ENCODE measurements at regions not wholly inside any gene's neighbourhood (a gene's known extent, or its start where the extent isn't known, plus 50 kb on each side); places are given as distances from the start of the nearest gene placed in this dataset.
"Not testable (repeated sequence)": the region's sequence is repeated elsewhere in the genome, so short reads cannot be mapped to it uniquely, and the experiment has no call there.

GRCh38 chr5:98391921-98392625 is 381.4 kb upstream of the RGMB start:
- H3K4me3 Mint-ChIP-seq: no peak overlapping the region
- no peaks in the 10 kb centered on the region for H3K4me1 Mint-ChIP-seq (ENCODE audit: low read depth in 2 of 2)
- no peaks in the 10 kb centered on the region for H3K27me3 Mint-ChIP-seq
- DNase-seq: no peak
- H3K36me3 Mint-ChIP-seq (ENCODE audit: insufficient read depth): no peaks in the 10 kb centered on the region
- H3K27ac Mint-ChIP-seq: no peak overlapping the region
- H3K9me3 Mint-ChIP-seq: peaks cover 5 to 8% of the 10 kb centered on the region in 2 donors
- ATAC-seq (replicated peaks): no peak

GRCh38 chr5:98393205-98393604 is 380.3 kb upstream of the RGMB start:
- H3K27me3 Mint-ChIP-seq; DNase-seq; H3K4me3 Mint-ChIP-seq; H3K9me3 Mint-ChIP-seq; H3K27ac Mint-ChIP-seq; H3K4me1 Mint-ChIP-seq (ENCODE audit: low read depth in 2 of 2); ATAC-seq (replicated peaks); H3K36me3 Mint-ChIP-seq (ENCODE audit: insufficient read depth): not testable (repeated sequence)

DNA sequence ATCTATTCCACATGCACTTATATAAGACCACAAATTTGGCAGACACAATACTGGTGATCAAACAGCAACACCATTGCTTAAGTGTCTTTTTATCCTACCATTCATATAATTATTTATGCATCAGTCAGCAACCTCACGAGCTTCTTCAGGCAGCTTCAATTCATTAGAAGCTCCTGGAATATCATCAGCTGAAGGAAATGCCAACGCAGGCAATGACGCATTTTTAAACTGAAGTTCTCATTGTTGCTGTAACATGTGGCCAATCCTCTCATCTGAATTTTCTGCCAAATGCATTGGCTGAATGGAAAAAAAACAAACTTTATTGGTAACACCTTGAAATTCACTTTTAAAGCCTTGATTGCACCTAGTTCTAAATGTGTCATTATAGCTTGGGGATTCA is 376.4 kb upstream of the RGMB start:
- Mint-ChIP-seq H3K36me3 (ENCODE audit: insufficient read depth) (no peaks in the 10 kb centered on the region), H3K27ac (no peak overlapping the region), H3K4me3 (no peak overlapping the region), H3K27me3 (no peaks in the 10 kb centered on the region), H3K9me3 (peaks cover 9 to 15% of the 10 kb centered on the region in 2 donors), H3K4me1 (ENCODE audit: low read depth in 2 of 2) (no peaks in the 10 kb centered on the region)
- DNase-seq (no peak), ATAC-seq (replicated peaks) (no peak)

GRCh38 chr5:98398465-98398864 is 375.0 kb upstream of the RGMB start:
- H3K27me3 Mint-ChIP-seq: no peaks in the 10 kb centered on the region
- ATAC-seq (replicated peaks): no peak
- H3K4me1 Mint-ChIP-seq (ENCODE audit: low read depth in 2 of 2): no peaks in the 10 kb centered on the region
- H3K27ac Mint-ChIP-seq: no peak overlapping the region
- DNase-seq: no peak
- H3K9me3 Mint-ChIP-seq: peaks cover 7% of the 10 kb centered on the region in 2 donors
- H3K36me3 Mint-ChIP-seq (ENCODE audit: insufficient read depth): no peaks in the 10 kb centered on the region
- H3K4me3 Mint-ChIP-seq: no peak overlapping the region

DNA sequence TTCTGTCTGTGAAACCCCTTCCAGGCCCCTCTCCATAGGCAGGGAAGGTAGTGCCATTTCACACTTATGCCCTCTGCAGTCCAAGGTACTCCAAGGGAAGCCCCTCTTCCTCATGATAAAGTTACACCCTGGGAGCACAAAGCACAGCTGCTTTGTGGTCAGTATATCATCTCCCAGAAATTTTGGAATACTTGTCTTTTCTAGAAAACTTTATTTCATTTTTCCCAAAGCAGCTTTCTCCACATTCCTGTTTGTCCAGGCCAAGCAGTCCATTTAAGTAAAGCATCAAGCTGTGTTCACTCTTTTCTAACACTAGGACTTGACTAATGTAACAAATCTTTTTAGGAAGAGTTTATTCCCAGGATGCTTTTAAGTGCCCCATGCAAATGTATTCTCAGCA is 371.8 kb upstream of the RGMB start:
- no peak overlapping the region for H3K27ac Mint-ChIP-seq
- ATAC-seq (replicated peaks): no peak
- no peak for DNase-seq
- H3K36me3 Mint-ChIP-seq (ENCODE audit: insufficient read depth): no peaks in the 10 kb centered on the region
- no peaks in the 10 kb centered on the region for H3K27me3 Mint-ChIP-seq
- H3K4me1 Mint-ChIP-seq (ENCODE audit: low read depth in 2 of 2): no peaks in the 10 kb centered on the region
- H3K4me3 Mint-ChIP-seq: no peak overlapping the region
- H3K9me3 Mint-ChIP-seq: peaks cover 7% of the 10 kb centered on the region in 2 donors

GRCh38 chr5:98402130-98402529 is 371.3 kb upstream of the RGMB start:
- ATAC-seq (replicated peaks) (no peak), DNase-seq (no peak)
- peaks cover 7 to 9% of the 10 kb centered on the region in 2 donors for H3K9me3 Mint-ChIP-seq
- no peak overlapping the region for H3K4me3 Mint-ChIP-seq
- H3K27me3 Mint-ChIP-seq: no peaks in the 10 kb centered on the region
- H3K36me3 Mint-ChIP-seq (ENCODE audit: insufficient read depth): no peaks in the 10 kb centered on the region
- H3K4me1 Mint-ChIP-seq (ENCODE audit: low read depth in 2 of 2): no peaks in the 10 kb centered on the region
- no peak overlapping the region for H3K27ac Mint-ChIP-seq

DNA sequence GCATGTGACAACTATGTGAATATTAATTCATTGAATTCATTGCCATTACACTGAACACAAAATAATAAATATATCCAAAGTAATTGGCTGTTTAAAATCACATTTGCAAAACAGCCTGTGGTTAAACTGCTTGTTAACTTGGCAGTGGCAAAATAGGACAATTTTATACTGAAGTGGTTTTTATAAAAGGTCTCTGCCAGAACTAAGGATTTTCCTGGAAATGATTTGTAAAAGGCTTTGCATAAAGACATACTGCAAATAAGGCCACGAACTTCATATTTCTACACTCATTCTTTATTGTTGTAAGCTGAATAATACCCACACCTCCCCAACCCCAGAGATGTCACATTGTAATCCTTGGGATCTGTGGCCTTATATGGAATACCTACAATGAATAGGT is 370.3 kb upstream of the RGMB start:
- ATAC-seq (replicated peaks): no peak
- H3K9me3 Mint-ChIP-seq: peaks cover 7 to 9% of the 10 kb centered on the region in 2 donors
- H3K4me3 Mint-ChIP-seq: no peak overlapping the region
- no peaks in the 10 kb centered on the region for H3K4me1 Mint-ChIP-seq (ENCODE audit: low read depth in 2 of 2)
- no peaks in the 10 kb centered on the region for H3K36me3 Mint-ChIP-seq (ENCODE audit: insufficient read depth)
- H3K27me3 Mint-ChIP-seq: no peaks in the 10 kb centered on the region
- no peak for DNase-seq
- H3K27ac Mint-ChIP-seq: no peak overlapping the region

DNA sequence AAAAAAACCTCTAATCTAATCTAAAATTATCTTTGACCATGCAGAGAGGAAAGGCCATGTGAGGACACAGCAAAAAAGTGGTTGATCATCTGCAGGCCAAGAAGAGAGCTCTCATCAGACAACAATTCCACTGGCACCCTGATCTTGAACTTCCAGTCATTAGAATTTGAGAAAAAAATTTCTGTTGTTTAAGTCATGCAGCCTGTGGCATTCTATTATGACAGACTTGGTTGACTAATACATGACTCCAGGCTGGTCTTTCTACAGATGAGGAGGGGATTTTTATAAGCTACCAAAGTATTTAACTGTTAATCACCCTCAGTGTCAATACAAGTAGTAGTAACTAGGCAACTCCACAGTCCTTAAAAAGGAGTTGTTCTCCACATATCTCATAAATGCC is 358.5 kb upstream of the RGMB start:
- no peak for ATAC-seq (replicated peaks)
- H3K36me3 Mint-ChIP-seq (ENCODE audit: insufficient read depth): no peaks in the 10 kb centered on the region
- no peak for DNase-seq
- no peaks in the 10 kb centered on the region for H3K4me1 Mint-ChIP-seq (ENCODE audit: low read depth in 2 of 2)
- H3K4me3 Mint-ChIP-seq: no peak overlapping the region
- H3K9me3 Mint-ChIP-seq: peaks cover 0 to 1% of the 10 kb centered on the region in 2 donors
- H3K27me3 Mint-ChIP-seq: no peaks in the 10 kb centered on the region
- no peak overlapping the region for H3K27ac Mint-ChIP-seq

DNA sequence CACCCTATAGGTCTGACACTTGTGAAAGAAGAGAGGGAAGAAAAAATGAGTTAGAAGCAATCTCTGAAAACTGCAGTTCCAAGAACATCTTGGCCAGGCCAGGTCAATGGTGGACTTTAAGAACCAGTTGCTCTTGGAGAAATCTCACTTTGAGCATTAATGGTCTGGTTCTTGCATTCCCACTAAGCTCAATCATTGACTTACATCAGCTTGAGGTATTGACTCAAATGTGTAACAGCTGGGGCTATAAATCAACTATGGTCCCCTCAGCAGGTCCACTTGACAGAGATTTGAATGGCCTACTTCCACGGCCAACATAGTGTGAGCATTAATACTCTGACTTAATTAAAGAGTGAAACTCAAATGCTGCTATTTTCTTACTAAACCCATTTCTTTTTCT is 357.8 kb upstream of the RGMB start:
- Mint-ChIP-seq H3K27me3 (no peaks in the 10 kb centered on the region), H3K9me3 (peaks cover 0 to 1% of the 10 kb centered on the region in 2 donors), H3K36me3 (ENCODE audit: insufficient read depth) (no peaks in the 10 kb centered on the region), H3K4me3 (no peak overlapping the region), H3K27ac (no peak overlapping the region), H3K4me1 (ENCODE audit: low read depth in 2 of 2) (no peaks in the 10 kb centered on the region)
- no peak for ATAC-seq (replicated peaks)
- no peak for DNase-seq

- Mint-ChIP-seq H3K27me3 (no peaks in the 10 kb centered on the region), H3K4me1 (ENCODE audit: low read depth in 2 of 2) (no peaks in the 10 kb centered on the region), H3K4me3 (no peak overlapping the region), H3K9me3 (peaks cover 0 to 1% of the 10 kb centered on the region in 2 donors), H3K27ac (no peak overlapping the region), H3K36me3 (ENCODE audit: insufficient read depth) (no peaks in the 10 kb centered on the region)
- ATAC-seq (replicated peaks): no peak
- no peak for DNase-seq
These were observed 356.9 kb upstream of the RGMB start for GRCh38 chr5:98416541-98416940.

DNA sequence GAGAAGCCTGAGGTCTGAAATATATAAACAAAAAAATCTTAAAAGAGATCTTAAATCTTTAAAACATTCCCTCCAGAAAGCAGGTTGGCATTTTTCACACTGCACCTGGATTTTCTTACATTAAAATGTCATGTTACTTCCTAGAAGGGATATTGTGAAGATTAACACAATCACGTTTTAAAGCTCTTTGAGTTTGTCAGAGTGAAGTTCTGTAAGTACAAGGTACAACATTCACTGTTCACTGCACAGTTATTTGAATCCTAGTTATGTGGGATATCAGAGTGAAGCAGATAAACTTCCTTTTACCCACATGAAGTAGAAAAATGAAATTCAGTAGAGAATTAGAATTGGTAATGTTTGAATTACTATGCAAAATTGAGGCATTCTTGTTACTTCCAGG is 353.6 kb upstream of the RGMB start:
- DNase-seq: no peak
- no peaks in the 10 kb centered on the region for H3K27me3 Mint-ChIP-seq
- no peaks in the 10 kb centered on the region for H3K36me3 Mint-ChIP-seq (ENCODE audit: insufficient read depth)
- no peaks in the 10 kb centered on the region for H3K4me1 Mint-ChIP-seq (ENCODE audit: low read depth in 2 of 2)
- no peak for ATAC-seq (replicated peaks)
- peaks cover 0 to 2% of the 10 kb centered on the region in 2 donors for H3K9me3 Mint-ChIP-seq
- no peak overlapping the region for H3K27ac Mint-ChIP-seq
- no peak overlapping the region for H3K4me3 Mint-ChIP-seq

- H3K27me3 Mint-ChIP-seq: no peaks in the 10 kb centered on the region
- H3K4me3 Mint-ChIP-seq: no peak overlapping the region
- H3K9me3 Mint-ChIP-seq: peaks cover 0 to 2% of the 10 kb centered on the region in 2 donors
- no peak overlapping the region for H3K27ac Mint-ChIP-seq
- DNase-seq (no peak), ATAC-seq (replicated peaks) (no peak)
- no peaks in the 10 kb centered on the region for H3K36me3 Mint-ChIP-seq (ENCODE audit: insufficient read depth)
- H3K4me1 Mint-ChIP-seq (ENCODE audit: low read depth in 2 of 2): no peaks in the 10 kb centered on the region
These were observed 348.6 kb upstream of the RGMB start for GRCh38 chr5:98424681-98425450.

- Mint-ChIP-seq H3K4me1 (ENCODE audit: low read depth in 2 of 2) (no peaks in the 10 kb centered on the region), H3K36me3 (ENCODE audit: insufficient read depth) (no peaks in the 10 kb centered on the region), H3K4me3 (no peak overlapping the region), H3K27me3 (no peaks in the 10 kb centered on the region), H3K9me3 (peaks cover 0 to 2% of the 10 kb centered on the region in 2 donors), H3K27ac (no peak overlapping the region)
- no peak for DNase-seq
- ATAC-seq (replicated peaks): no peak
These were observed 347.8 kb upstream of the RGMB start for GRCh38 chr5:98425640-98426039.

DNA sequence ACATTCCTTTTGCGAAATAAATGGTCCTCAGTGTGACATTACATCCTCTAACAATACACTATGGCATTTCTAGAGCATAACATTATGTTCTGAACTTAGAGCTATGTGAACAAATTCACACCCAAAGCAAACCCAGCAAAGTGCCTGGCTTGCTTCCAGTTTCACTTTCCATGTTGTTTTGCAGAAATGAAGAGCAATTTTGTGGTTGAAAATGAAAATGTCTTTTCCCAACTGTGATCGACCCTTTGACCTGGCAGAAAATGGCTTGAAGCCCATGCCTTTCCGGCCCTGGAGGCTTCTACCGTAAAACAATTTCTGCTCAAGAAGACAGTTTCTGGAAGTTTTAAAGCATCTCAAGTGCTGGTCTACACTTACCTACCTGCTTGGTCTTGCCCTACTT is 344.7 kb upstream of the RGMB start:
- ATAC-seq (replicated peaks): no peak
- no peaks in the 10 kb centered on the region for H3K27me3 Mint-ChIP-seq
- H3K36me3 Mint-ChIP-seq (ENCODE audit: insufficient read depth): no peaks in the 10 kb centered on the region
- DNase-seq: no peak
- no peak overlapping the region for H3K4me3 Mint-ChIP-seq
- H3K4me1 Mint-ChIP-seq (ENCODE audit: low read depth in 2 of 2): no peaks in the 10 kb centered on the region
- no peak overlapping the region for H3K27ac Mint-ChIP-seq
- H3K9me3 Mint-ChIP-seq: peaks cover 2 to 5% of the 10 kb centered on the region in 2 donors

Data from effector memory CD8-positive, alpha-beta T cell (primary cell).